Glutamatergic neuron (in vitro differentiated cells): ENCODE measurements at regions not wholly inside any gene's neighbourhood (a gene's known extent, or its start where the extent isn't known, plus 50 kb on each side); places are given as distances from the start of the nearest gene placed in this dataset.

Experiments used
- DNase-seq: peaks from one replicate; pipeline ENCODE4 v3.0.0; 2022
- H3K27ac Mint-ChIP-seq: one replicate; pipeline ENCODE4 v1.8.0; 2020; ENCODE audit warnings: mild to moderate bottlenecking, mixed read lengths, inconsistent platforms; ENCODE audit not compliant: unreplicated experiment
- H3K27me3 Mint-ChIP-seq: one replicate; pipeline ENCODE4 v1.8.0; 2020; ENCODE audit warnings: mild to moderate bottlenecking, moderate library complexity, mixed read lengths, inconsistent platforms; ENCODE audit not compliant: unreplicated experiment
- H3K36me3 Mint-ChIP-seq: one replicate; pipeline ENCODE4 v1.8.0; 2020; ENCODE audit warnings: mild to moderate bottlenecking, mixed read lengths, inconsistent platforms; ENCODE audit not compliant: unreplicated experiment
- H3K4me1 Mint-ChIP-seq: one replicate; pipeline ENCODE4 v1.8.0; 2020; ENCODE audit warnings: mild to moderate bottlenecking, low read depth, mixed read lengths, inconsistent platforms; ENCODE audit not compliant: unreplicated experiment
- H3K4me3 Mint-ChIP-seq: one replicate; pipeline ENCODE4 v1.8.0; 2020; ENCODE audit warnings: mild to moderate bottlenecking, mixed read lengths, inconsistent platforms; ENCODE audit not compliant: unreplicated experiment
- H3K9me3 Mint-ChIP-seq: one replicate; pipeline ENCODE4 v1.8.0; 2020; ENCODE audit warnings: mild to moderate bottlenecking, moderate library complexity, mixed read lengths, inconsistent platforms; ENCODE audit not compliant: unreplicated experiment
- CTCF ChIP-seq: fragments of 200-600 bp; sonication (generic); IDR thresholded peaks from one replicate; pipeline ENCODE4 v1.5.0; 2021; ENCODE audit not compliant: partially characterized antibody, unreplicated experiment

- Mint-ChIP-seq H3K4me1 (peaks cover 22% of the 10 kb centered on the region), H3K36me3 (no peaks in the 10 kb centered on the region), H3K9me3 (no peaks in the 10 kb centered on the region), H3K27ac (no peak overlapping the region), H3K4me3 (no peak overlapping the region), H3K27me3 (no peaks in the 10 kb centered on the region)
- TF ChIP-seq CTCF = no peak
- no peak for DNase-seq
Measured at GRCh38 chr3:65196663-65197062, 508.9 kb upstream of the ADAMTS9 start.

- Mint-ChIP-seq H3K27ac (no peak overlapping the region), H3K27me3 (no peaks in the 10 kb centered on the region), H3K9me3 (no peaks in the 10 kb centered on the region), H3K4me3 (no peak overlapping the region), H3K4me1 (peaks cover 21% of the 10 kb centered on the region), H3K36me3 (no peaks in the 10 kb centered on the region)
- TF ChIP-seq CTCF = no peak
- DNase-seq = no peak
Measured at GRCh38 chr3:65195211-65196006, 507.6 kb upstream of the ADAMTS9 start.

GRCh38 chr3:65194744-65195143, 506.9 kb upstream of the ADAMTS9 start:
- no peak for TF ChIP-seq CTCF
- H3K27me3 Mint-ChIP-seq = no peaks in the 10 kb centered on the region
- peaks cover 21% of the 10 kb centered on the region for H3K4me1 Mint-ChIP-seq
- no peak for DNase-seq
- H3K36me3 Mint-ChIP-seq = no peaks in the 10 kb centered on the region
- H3K4me3 Mint-ChIP-seq = no peak overlapping the region
- H3K9me3 Mint-ChIP-seq = no peaks in the 10 kb centered on the region
- no peak overlapping the region for H3K27ac Mint-ChIP-seq

GRCh38 chr3:65194047-65194714, 506.4 kb upstream of the ADAMTS9 start:
- no peaks in the 10 kb centered on the region for H3K9me3 Mint-ChIP-seq
- H3K4me3 Mint-ChIP-seq = no peak overlapping the region
- no peak for TF ChIP-seq CTCF
- DNase-seq = no peak
- no peak overlapping the region for H3K27ac Mint-ChIP-seq
- H3K4me1 Mint-ChIP-seq = peaks cover 21% of the 10 kb centered on the region
- no peaks in the 10 kb centered on the region for H3K27me3 Mint-ChIP-seq
- H3K36me3 Mint-ChIP-seq = no peaks in the 10 kb centered on the region

GRCh38 chr3:65193531-65193930, 505.7 kb upstream of the ADAMTS9 start:
- Mint-ChIP-seq H3K4me1 (peaks cover 21% of the 10 kb centered on the region), H3K27me3 (no peaks in the 10 kb centered on the region), H3K9me3 (no peaks in the 10 kb centered on the region), H3K27ac (no peak overlapping the region), H3K36me3 (no peaks in the 10 kb centered on the region), H3K4me3 (no peak overlapping the region)
- no peak for DNase-seq
- TF ChIP-seq CTCF = no peak
